ENCODE measurements at regions not wholly inside any gene's neighbourhood (a gene's known extent, or its start where the extent isn't known, plus 50 kb on each side); places are given as distances from the start of the nearest gene placed in this dataset.

GRCh38 chr18:10162340-10162739, 248.5 kb downstream of the VAPA start:
- no peak overlapping the region for H3K27ac ChIP-seq
- DNase-seq (ENCODE audit: low spot score), result no peak
- POLR2A ChIA-PET (ENCODE audit: low non-redundant PET), result no interaction called here
- CTCF ChIA-PET, result interaction anchor here (0.7 kb wide), 1 partner anchor 129 kb away, joined by 6 read pairs; no protein-coding TSS in a partner anchor
- no peak for TF ChIP-seq CTCF (conservative IDR thresholded peaks at IDR 0.05; ENCODE audit: low read depth)

GRCh38 chr18:10164271-10165071, 250.7 kb downstream of the VAPA start:
- no peak overlapping the region for H3K27ac ChIP-seq
- DNase-seq (ENCODE audit: low spot score), result no peak
- POLR2A ChIA-PET (ENCODE audit: low non-redundant PET), result no interaction called here
- no peak for TF ChIP-seq CTCF (conservative IDR thresholded peaks at IDR 0.05; ENCODE audit: low read depth)
- CTCF ChIA-PET, result no interaction called here

- ChIA-PET POLR2A (ENCODE audit: low non-redundant PET) (no interaction called here), CTCF (no interaction called here)
- no peak overlapping the region for H3K27ac ChIP-seq
- DNase-seq (ENCODE audit: low spot score), result no peak
- no peak for TF ChIP-seq CTCF (conservative IDR thresholded peaks at IDR 0.05; ENCODE audit: low read depth)
Observed at GRCh38 chr18:10166164-10166807, 252.5 kb downstream of the VAPA start.

GRCh38 chr18:10167759-10168158, 253.9 kb downstream of the VAPA start:
- DNase-seq (ENCODE audit: low spot score), result no peak
- CTCF ChIA-PET, result interaction anchor here (0.6 kb wide), 1 partner anchor 149 kb away, joined by 3 read pairs; no protein-coding TSS in a partner anchor

GRCh38 chr18:10168477-10168876, 254.7 kb downstream of the VAPA start:
- ChIA-PET POLR2A (ENCODE audit: low non-redundant PET) (no interaction called here), CTCF (no interaction called here)
- peak overlapping the region; percentile 58 for H3K27ac ChIP-seq
- TF ChIP-seq CTCF (conservative IDR thresholded peaks at IDR 0.05; ENCODE audit: low read depth), result no peak
- no peak for DNase-seq (ENCODE audit: low spot score)

More at GRCh38 chr18:10167759-10168158, 253.9 kb downstream of the VAPA start:
- no peak overlapping the region for H3K27ac ChIP-seq
- TF ChIP-seq CTCF (conservative IDR thresholded peaks at IDR 0.05; ENCODE audit: low read depth), result no peak
- POLR2A ChIA-PET (ENCODE audit: low non-redundant PET), result no interaction called here

GRCh38 chr18:10169064-10169562, 255.3 kb downstream of the VAPA start:
- TF ChIP-seq CTCF (conservative IDR thresholded peaks at IDR 0.05; ENCODE audit: low read depth), result no peak
- peak overlapping the region; percentile 58 for H3K27ac ChIP-seq
- ChIA-PET POLR2A (ENCODE audit: low non-redundant PET) (no interaction called here), CTCF (no interaction called here)
- peak; percentile 18 for DNase-seq (ENCODE audit: low spot score)
